EH (cell line): ENCODE measurements at regions not wholly inside any gene's neighbourhood (a gene's known extent, or its start where the extent isn't known, plus 50 kb on each side); places are given as distances from the start of the nearest gene placed in this dataset.

Experiments
- DNase-seq: peaks from one replicate; pipeline ENCODE4 v3.0.0-alpha.2; 2015; ENCODE audit warnings: low read depth

DNA sequence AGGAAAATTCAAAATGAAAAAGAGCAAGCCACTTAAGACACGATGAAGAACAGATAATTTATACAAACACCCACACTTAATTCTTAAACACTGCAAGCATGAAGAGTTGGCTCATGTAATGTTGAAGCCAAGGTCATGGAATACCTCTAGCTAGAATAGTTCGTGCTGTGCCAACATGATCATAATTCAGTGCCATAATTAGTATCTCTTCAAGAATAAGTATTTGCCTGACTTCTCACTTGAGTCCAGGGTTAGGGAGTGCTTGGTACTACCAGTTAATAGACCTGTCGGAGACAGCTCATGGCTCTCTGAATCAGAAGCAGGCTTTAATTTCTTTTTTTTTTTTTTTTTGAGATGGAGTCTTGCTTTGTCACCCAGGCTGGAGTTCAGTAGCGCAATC lies 206.3 kb downstream of the UNC5CL start:
- DNase-seq = no peak

GRCh38 chr6:40831381-40831780 lies 207.6 kb downstream of the UNC5CL start:
- DNase-seq = no peak

DNA sequence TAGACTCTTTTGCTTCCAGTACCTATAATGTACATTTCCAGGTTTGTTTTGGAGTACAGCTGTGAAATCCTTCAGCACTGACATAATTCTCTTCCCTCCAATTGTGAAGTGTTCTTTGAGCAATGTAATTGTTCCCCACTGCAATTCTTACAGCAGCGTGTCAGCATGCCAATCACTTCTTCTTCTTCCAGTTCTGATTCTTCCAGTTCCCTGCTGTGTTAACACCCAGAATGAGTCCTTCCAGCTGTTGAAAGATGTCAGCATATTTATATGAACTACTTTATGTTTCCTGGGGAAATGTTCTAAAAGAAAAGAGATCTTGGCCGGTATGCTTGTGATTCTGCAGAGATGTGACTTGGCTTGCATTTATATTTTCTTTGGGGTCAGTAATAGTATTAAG lies 213.9 kb downstream of the UNC5CL start:
- DNase-seq = no peak

- DNase-seq = peak; percentile 64
Measured at GRCh38 chr6:40823917-40824891, 214.8 kb downstream of the UNC5CL start.

DNA sequence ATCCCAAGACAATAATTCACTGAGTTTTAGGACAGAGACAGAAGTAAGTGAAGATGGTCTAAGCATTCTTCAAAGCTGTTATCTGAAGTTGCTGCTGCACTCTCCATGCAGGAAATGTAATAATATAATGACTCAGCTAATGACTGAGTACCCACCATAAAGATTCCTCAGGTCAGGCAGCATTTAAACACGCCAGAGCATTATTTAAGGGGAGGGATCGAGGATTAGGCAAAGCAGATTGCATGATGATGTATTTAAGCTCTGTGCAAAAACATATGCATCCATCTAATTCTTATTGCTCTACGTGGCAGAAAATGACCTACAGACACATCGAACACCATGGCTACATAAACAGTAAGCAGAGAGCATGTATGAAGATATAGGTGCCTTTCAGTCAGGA lies 216.4 kb downstream of the UNC5CL start:
- peak; percentile 47 for DNase-seq

- no peak for DNase-seq
Measured at GRCh38 chr6:40819182-40819834, 219.7 kb downstream of the UNC5CL start.

GRCh38 chr6:40817369-40817768 lies 221.7 kb downstream of the UNC5CL start:
- no peak for DNase-seq

- no peak for DNase-seq
Measured at GRCh38 chr6:40816601-40817000, 222.4 kb downstream of the UNC5CL start.

DNA sequence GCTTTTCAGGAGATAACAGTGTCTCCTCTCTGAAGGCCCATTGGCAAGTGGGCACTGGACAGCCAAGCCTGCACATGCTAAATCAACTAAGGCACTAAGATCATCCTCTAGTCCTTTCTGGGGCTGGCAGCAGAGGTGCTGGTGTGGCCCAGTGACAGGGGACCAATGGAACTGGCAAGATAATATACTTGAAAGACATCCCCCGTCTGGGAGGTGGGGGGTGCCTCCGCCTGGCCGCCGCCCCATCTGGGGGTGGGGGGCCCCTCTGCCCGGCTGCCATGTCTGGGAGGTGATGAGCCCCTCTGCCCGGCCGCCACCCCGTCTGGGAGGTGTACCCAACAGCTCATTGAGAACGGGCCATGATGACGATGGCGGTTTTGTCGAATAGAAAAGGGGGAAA lies 223.3 kb downstream of the UNC5CL start:
- DNase-seq = no peak

DNA sequence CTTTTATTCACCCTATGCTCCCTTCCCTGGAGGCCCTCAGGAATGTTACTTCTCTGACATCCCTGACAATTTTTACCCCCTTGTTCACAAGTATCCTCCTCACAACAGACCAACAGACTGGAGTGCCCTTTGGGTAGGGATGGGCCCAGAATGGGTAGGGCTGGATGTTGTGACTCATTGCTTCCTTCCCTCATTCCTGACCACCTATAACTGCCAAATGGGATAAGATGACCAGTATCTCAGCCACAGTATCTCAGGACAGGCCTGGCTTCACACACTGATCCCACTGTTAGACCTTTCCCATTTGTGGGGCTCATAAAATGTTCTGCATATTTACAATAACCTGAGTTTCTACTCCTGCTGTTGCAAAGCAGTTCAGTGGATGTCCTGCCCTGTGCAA lies 223.0 kb upstream of the LRFN2 start:
- DNase-seq = peak; percentile 50

DNA sequence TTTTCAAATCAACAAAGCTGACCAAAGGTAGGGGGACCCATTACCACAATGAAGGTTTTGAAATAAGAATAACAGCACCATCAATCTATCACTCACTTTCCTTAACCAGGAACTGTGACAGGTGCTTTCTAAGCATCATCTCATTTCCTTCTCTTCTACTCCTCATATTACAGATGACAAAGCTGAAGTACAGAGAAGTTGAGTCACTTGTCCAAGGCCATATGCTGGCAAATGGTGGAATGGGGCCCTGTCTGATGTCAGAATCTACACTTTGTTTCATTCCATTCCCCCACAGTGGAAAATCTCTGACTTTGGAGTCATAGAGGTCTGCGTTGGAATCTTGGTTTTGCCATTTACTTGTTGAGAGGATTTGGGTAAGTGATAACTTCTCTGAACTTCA lies 222.5 kb upstream of the LRFN2 start:
- peak; percentile 15 for DNase-seq

DNA sequence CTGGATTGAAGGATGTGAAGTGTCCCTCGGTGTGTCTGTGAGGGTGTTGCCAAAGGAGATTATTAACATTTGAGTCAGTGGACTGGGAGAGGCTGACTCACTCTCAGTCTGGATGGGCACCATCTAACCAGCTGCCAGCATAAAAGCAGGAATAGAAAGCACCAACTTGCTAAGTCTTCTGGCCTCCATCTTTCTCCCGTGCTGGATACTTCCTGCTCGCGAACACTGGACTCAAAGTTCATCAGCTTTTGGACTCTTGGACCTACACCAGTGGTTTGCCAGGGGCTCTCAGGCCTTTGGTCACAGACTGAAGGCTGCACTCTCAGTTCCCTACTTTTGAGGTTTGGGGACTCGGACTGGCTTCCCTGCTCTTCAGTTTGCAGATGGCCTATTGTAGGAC lies 220.3 kb upstream of the LRFN2 start:
- DNase-seq = peak; percentile 26

DNA sequence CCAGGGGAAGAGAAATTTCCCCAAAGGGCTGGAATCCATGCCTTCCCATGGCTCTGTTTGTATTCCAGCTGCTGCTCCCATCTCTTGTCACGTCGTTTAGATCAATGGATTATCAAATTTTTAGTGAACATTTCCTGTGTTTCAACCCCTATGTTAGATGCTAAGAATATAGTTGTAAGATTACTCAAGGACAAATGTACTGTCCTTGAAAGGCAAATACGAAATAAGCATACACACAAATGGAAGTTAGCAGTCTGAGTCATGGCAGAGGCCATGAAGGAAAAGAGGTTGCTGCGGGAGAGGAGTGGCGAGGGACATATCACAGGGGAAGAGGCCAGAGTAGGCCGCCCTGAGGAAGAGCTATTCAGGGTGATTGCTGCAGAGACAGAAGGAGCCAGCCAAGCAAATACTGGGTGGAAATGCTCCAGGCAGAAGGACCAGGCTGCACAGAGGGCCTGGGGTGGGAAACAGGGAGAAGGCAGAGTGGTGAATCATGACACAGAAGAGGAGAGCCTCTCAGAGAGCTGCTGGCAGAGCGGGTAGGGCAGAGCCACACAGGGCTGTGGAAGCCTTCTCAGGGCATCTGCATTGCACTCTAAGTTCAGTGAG lies 219.2 kb upstream of the LRFN2 start:
- DNase-seq = peak; percentile 20

- no peak for DNase-seq
Measured at GRCh38 chr6:40805336-40805735, 218.2 kb upstream of the LRFN2 start.

DNA sequence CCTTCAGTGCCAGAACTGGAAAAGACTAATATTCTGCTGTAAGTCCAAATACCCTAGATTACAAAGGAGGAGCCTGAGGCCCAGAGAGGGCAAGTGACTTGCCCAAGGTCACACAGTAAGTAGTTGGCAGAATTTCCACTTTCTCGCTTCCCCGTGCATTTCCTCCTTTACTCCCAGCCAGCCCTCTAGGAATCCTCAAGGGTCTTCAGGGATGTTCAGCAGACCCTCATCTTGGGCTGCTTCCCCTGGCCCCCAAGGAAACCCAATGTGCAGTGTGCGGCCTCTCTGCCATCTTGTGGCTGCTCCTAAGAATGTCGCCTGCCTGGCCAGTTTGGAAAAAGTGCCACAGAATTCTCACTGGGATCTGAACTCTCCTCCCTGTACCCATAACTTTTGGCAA lies 217.7 kb upstream of the LRFN2 start:
- DNase-seq = no peak

DNA sequence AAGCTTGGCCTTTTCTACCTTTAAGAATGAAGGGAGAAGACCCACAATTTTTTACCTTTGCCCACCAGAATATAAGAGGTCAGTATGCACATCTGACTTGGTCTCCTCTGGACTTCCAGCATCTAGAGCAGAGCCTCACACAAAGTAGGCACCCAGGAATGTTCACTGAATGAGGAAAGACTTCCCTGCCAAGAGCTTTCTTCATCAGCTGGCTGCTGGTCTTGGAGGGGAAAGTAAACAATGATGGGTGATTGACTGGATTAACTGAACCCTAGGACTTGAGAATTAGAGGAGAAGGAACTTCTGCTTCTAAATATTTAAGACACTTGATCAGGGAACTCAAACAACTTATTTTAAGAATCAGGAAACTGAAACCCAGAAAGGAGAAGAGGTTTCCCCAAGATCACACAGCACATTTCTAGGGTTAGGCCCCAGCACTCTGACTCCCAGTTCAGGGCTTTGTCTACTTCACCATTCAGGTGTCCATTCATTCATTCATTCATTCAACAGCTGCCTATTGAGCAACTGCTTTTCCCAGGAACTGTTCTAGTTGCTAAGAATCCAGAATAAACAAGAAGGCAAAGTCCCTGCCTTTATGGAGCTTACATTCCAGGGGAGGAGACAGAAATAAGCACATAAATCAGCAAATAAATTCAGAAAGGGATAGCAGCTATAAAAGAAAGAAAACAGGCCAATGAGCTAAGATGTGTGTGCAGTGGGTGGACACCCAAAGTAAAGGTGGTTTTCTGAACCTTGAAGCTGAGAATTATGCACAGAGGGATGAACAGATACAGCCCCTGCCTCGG lies 216.9 kb upstream of the LRFN2 start:
- DNase-seq = peak; percentile 15

DNA sequence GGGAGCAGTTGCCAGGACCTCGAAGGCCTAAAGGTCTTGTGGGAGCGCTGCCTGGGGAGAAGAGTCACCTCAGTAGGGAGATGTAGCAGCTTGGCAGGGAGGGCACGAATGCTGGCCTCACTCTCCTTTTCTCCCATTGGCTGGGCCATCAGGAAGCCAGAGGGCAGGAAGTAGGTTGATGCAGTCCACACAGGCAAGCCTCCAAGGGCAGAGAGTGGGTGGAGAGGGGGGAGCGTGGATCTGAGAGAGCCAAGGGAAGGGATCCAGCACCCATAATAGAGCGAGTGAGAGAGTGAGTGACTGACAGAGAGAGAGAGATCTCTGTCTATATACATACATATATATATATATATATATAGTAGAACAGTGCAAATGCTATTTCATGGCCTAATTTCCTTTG lies 215.3 kb upstream of the LRFN2 start:
- DNase-seq = no peak

GRCh38 chr6:40799296-40800140 lies 212.4 kb upstream of the LRFN2 start:
- no peak for DNase-seq

DNA sequence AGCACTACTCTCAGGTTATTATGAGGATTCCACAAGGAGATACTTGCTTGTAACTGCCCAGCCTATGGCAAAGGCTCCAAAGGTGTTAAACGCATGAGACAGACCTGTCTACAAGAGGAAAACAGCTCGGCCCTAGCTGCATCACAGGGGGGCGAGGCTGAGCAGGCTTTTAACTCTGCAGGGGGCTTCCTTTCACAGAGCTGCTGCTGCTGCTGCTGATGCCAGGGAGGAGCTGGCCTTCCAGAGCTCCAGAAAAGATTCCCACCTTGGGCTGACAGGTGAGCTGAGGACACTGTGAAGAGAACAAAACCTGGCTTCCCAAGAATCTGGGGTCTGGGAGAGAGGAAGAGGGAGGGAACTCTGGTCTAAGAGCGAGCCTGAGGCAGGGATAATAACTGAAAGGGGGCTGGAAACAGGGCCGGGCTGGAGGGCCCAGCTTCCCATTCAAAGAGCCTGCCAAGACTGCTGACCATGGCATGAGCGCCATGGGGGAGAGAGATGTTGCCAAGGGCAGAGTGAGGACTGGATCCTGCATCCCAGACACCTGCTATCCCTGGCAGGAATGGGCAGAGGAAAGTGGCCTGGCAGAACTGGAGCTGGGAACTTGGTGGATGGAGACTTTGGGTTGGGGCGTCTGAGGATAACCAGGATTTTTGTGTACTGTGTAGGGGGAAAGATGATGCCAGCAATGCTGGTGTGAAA lies 211.1 kb upstream of the LRFN2 start:
- DNase-seq = no peak
